ENCODE measurements at regions not wholly inside any gene's neighbourhood (a gene's known extent, or its start where the extent isn't known, plus 50 kb on each side); places are given as distances from the start of the nearest gene placed in this dataset.

DNA sequence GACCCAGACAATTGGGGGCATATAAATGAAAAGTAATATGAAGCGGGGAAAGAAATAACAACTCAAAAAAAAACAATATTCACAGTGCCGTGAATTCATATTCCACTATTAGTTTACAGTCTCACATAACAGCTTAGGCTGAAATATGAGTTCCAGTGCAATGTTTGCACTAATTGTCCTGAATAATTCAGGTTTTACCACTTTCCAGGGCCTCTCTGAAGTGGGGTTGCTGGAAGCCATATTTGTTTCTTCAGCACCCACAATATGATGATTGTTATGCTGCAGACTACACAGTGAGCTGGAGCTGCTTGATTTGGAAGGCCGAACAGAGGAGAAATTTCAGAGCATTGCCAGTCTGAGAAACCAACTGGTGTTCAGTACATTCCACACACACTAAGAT is 894.5 kb upstream of the ACVR2A start:
- TF ChIP-seq, protein P1, sequence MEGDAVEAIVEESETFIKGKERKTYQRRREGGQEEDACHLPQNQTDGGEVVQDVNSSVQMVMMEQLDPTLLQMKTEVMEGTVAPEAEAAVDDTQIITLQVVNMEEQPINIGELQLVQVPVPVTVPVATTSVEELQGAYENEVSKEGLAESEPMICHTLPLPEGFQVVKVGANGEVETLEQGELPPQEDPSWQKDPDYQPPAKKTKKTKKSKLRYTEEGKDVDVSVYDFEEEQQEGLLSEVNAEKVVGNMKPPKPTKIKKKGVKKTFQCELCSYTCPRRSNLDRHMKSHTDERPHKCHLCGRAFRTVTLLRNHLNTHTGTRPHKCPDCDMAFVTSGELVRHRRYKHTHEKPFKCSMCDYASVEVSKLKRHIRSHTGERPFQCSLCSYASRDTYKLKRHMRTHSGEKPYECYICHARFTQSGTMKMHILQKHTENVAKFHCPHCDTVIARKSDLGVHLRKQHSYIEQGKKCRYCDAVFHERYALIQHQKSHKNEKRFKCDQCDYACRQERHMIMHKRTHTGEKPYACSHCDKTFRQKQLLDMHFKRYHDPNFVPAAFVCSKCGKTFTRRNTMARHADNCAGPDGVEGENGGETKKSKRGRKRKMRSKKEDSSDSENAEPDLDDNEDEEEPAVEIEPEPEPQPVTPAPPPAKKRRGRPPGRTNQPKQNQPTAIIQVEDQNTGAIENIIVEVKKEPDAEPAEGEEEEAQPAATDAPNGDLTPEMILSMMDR (IDR thresholded peaks at IDR 0.05): no peak
- no peak for TF ChIP-seq POLR2AphosphoS5 (IDR thresholded peaks at IDR 0.05; ENCODE audit: low read depth, low read length)
